HG02943 (cell line): ENCODE measurements at regions not wholly inside any gene's neighbourhood (a gene's known extent, or its start where the extent isn't known, plus 50 kb on each side); places are given as distances from the start of the nearest gene placed in this dataset.
"Not testable (repeated sequence)": the region's sequence is repeated elsewhere in the genome, so short reads cannot be mapped to it uniquely, and the experiment has no call there.

Source experiments
- ATAC-seq: cut with Tn5 transposase; IDR thresholded peaks from one replicate; pipeline ENCODE4 v1.9.1; 2021; ENCODE audit warnings: mild to moderate bottlenecking, low read depth, moderate library complexity; ENCODE audit not compliant: unreplicated experiment

DNA sequence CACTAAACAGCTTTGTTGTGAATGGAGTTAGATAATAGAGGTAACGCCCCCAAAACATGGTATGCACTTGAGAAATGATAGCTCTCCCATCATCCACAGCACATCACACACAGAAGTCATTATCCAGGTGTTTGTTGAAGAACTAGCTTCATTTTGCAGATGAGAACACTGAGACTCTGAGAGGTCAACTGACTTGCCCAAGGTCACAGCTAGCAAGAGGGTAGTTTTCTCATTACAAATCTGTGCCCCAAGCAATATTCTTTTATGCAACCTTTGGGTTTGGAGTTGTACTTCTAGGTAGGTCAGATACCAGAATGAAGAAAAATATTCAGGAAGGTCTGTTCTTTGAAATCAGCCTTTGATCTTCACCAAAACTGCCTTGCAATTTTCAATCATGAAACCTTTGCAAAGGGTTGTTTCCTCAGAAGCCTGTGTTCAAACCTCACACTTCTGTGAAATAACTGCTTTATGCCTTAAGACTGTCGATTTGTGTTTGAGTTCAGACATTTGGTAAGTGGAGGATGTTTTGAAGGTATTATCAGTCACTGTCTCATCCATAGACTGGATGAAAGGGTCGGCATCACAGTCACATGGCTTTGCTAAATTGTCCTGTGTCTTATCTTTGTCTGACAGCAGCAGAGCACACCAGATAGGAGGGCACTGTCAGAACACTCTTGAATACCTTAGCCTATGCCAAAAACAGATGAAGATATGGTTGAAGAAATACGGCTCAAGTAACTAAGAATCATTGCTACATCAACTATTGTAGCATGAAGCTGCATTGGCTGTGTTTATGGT lies 233.2 kb upstream of the BTG1 start:
- no peak for ATAC-seq

DNA sequence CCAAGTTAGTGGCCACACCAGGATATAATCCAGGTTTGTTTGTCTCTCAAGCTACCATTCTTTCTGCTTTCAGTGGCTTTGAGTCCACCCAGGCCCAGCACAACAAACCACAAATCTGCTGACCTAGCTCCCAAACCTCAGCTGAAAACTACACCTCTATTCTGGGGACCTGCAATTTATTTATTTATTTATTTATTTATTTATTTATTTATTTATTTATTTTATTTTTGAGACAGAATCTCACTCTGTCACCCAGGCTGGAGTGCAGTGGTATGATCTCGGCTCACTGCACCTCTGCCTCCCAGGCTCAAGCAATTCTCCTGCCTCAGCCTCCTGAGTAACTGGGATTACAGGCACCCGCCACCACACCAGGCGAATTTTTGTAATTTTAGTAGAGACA lies 229.9 kb upstream of the BTG1 start:
- not testable (repeated sequence) for ATAC-seq

DNA sequence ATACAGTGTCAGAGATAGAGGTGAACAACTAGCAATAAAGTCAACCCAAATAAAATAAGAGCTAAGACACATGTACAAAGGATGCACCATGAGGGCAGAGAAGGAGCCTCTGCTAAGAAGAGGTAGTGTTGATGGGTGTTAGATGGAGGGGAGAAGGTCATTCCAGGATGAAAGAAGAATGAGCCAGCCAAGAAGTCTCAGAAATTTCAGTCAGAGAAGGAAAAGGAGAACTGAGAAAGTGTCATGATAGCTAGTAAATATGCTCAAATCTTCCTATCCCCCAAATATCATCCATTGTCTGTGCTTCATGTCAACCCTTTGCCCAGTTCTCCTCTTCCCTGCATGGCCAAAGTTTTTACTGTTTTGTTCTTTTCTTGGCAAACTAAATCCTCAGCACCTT lies 225.2 kb upstream of the BTG1 start:
- no peak for ATAC-seq

DNA sequence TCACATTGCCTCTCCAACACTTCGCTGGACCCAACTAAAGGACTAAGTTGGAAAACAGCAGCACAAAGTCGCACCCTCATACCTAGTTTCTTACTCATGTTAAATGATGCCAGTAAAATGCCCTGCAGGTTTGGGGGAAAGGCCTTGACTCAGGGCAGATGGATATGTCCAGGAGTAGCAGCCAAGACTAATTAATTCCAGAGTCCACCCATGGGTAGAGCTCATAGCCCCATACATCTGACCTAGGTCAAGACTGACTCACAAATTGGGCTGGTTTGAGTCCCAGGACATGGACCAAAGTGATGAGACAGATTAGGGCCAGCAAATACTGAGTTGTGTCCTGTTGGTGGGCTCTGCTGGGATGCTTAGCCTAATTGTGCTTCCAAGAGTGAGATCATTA lies 224.0 kb upstream of the BTG1 start:
- no peak for ATAC-seq

DNA sequence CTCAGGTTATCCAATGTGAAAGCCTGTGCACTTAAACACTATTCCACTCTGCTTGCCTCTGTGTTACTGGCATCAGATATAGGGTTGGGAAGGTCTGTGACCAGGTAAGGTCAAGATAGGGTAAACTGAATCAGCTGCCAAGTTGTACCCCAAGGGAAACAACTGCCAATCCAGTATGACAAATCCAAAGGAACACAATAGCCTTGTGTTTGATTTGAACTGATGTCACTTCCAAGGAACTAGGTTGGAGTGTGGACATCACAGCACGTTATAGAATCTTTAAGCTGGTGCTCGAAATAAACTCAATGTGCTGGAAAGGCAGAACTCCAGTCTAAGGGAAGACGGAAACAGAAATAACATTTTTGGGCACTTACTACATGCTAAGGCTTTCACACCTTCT lies 223.4 kb upstream of the BTG1 start:
- no peak for ATAC-seq

DNA sequence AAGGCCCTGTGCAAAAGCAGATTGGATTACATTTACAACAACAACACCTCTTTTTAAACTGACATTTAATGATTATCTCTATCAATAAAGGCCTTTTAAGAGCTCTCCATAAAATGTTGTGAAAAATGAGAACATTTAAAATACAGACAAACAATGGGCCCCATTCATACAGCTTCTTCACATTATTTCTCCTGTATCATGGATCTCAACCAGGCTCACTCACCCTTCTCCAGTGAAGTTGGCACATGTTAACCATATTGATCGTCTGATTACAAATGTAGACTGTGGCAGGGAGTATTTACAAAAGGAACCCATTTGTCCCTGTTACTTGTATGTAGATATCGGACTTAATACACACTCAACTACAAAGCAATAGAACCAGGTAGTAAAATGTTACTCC lies 220.2 kb upstream of the BTG1 start:
- ATAC-seq = no peak

DNA sequence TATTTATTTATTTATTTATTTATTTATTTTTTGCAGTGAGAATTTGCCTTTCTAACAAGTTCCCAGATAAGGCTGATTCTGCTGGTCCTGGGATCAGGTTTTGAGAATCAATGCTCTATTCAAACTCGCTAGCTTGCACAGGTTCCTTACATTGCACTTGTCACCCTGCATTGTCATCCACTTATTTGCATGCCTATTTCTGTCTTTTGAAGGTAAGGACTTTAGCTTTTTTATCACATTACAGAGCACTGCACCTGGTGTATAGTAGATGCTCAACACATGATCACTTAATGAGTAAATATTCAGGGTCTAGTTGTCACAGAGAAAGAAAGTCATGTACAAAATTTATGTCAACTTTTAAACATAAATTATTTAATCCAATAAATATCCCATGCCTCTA lies 219.7 kb upstream of the BTG1 start:
- ATAC-seq = no peak

DNA sequence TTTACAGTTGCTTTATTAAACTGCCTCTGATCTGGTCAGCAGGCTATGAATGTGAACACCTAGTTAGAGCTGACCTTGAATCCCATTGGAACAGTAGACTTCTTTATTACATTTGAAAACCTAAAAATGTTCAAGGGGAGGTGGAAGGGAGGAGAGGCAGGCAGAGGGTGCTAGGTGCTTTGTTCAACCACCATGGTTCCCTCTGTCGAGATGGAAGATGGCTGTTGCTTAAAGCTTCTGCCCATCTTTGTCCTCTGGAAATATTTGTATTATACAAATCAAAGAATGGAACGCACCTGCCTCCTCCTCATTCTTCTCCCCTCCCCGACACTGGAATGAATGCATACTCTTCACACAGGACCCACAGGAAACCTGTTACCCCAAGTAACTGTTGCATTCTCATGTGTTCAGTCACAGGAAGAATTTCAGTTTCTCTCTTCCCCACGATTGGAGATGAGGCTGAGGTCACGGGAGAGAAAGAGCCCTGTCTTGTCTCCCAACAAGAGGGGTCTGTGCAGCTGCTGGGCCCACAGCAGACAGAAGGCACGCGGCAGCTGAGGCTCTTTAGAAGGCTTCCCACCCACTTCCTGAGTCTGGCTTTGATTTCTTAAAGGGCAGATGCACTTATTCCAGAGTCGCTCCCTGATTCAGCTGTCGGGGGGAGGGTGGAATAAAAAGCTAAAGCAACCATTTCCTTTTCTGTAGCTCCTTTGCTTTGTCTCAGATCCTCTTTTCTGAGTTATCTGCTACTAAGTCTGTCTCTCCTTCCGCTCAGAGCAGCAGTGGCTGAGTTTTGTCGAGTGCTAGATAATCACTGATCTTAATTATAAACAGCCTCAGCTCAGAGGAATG lies 217.9 kb upstream of the BTG1 start:
- peak; percentile 78 for ATAC-seq

DNA sequence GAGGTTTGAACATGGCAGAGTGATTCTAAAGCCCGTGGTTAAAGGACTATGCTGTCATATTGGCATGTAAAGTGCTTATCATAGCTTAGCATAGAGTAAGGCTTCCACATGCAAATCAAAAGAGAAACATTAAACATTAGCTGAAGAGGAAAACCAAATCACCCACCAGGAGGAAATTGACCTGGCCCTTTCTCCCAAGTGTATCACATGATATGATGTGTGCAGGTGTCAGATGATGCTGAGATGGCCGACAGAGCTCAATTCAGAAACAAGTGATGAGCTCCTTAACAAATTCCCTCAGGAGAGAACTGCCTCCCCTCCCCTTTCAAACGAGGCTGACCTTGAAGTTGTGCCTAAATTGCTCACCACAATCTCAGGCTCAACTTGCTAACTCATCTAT lies 217.1 kb upstream of the BTG1 start:
- peak; percentile 52 for ATAC-seq

DNA sequence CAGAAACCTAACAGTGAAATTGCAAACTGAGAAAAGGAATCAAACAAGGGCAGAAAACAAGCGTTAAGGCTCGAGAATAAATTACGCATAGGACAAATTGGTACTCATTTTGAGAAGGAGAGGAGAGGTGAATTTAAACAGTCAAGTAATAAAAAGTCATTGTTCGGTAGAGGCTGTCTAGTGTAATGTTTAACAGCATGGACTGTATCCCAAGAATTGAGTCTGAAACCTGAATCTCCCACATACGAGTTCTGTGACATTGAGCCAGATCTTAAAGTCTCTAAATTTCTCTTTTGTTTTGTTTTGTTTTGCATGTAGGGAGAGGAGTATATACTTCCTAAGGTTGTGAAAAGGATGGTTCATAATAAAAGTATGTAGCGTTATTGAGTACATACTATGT lies 216.5 kb upstream of the BTG1 start:
- no peak for ATAC-seq

DNA sequence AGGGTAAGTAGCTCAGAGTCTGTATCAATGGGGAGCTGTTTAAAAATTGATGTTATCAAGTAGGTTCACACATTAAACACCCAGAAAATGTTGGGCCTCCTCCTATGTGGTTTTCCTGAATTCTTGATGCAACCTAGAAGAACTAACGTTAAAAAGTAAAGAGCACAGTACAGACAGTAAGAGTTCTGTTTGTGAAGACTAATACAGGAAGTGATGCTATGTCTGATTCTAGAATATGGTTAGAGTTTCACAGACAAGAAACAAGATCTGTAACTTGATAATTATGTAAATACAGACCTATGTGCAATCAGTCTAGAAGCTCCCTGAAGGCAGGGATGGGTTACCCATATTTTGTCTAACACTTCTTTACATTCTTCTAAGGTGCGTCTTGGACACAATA lies 214.9 kb upstream of the BTG1 start:
- no peak for ATAC-seq

DNA sequence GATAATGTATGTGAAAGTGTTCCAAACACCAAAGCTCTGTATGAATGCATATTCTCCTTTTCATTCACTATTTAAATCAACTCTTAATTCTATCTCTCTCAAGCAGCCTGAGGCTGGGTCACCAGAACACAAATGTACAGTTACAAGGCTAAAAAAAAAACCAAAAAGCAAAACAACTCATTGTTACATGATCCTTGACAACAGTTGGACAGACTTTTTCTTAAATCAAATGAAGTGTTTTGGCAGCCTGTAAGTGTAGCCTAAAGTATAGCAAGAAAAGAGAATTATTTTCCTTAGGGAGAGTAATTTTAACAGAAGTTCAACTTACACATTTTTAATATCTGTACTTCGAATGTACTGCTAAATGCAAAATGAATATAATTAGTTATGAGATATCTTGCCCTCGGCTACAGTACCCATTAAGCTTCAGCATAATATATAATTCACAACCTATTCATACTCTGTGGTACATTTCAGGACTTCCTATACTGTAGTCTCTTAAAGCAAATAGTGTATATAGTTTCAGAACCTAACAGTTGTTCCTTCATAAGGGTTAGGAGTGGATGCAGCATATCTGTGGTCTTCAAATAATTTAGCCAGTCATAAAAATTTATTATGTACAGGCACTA lies 214.0 kb upstream of the BTG1 start:
- ATAC-seq = no peak

DNA sequence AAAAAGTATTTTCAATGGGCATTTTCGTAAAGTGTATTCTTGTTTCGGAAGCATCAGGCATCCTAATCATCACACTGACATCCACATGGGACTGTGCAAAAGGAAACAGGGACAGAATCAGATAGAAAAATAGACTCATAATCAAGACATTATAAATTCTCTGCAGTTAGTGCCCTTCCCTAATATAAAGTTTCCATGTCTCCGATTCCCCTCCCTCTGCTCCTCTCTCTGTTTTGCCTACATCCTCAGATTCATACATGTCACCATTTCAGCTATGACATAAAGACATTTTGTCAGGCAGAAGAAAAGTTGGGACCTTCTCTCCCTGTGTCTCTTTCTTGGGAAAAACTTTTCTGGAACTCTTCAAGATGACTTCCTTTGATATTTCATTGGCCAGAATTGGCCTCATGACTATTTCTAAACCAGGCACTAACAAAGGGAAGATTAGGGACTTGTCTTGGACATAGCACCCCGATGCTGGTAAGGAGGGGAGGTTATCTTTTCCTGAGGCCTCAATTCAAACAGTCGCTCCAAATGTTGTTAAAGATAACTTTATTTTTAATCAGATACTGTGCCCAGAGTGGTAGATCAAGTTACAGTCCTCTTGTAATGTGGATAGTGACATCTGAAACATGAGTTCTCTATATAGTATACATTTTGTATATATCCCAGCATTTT lies 212.1 kb upstream of the BTG1 start:
- ATAC-seq = no peak

DNA sequence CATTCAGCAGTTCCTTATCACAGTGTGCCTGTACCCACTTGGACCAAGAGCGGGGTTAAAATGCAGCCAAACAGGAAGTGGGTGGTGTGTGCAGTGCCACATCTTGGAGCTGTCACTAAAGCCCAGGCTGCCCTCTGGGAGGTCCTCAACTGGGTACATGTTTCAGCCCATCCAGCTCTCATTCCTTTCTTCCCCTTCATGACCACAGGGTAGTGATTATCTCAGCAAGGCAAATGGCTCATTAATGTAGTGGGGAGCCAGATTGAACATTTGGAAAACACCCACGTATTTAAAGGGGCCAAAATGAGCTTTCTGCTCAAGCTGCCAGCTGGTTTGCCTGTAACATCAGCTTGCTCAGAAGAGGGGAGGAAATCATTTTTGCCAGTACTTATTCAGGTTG lies 210.8 kb upstream of the BTG1 start:
- ATAC-seq = no peak

DNA sequence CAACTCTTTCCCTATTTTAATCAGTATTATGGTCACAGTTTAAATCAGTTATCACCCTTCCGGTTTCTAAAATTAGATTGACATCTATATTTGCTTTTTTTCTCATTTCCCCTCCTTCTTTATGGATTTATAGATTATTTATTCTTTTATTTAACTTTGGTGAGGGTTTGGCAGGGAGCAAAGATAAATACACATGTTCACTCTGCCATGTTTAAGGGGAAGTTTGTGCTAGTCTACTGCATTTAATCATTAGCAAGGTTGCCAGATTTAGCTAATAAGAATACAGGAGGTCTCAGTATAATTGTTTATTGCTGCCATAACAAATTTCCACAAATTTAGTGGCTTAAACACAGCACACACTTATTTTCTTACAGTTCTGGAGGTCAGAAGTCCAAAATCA lies 204.0 kb upstream of the BTG1 start:
- no peak for ATAC-seq

DNA sequence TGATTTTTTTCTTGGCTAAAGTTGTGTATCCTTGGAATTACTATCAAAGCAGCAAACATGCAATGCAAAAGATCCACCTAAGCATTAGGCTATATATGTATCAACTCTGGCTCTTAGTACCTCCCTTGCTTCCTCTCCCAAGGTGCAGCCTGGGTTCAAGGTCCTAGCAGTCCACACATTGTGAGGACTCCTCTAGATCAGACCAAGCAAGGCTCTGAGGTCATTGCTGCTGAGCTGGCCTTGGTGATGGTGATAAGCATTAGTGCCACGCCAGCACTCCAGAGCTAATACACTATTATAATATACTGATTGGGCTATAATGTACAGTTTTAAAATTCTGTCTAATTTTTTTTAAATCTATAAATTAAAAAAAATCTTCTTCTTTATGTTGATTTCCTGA lies 196.9 kb upstream of the BTG1 start:
- no peak for ATAC-seq

DNA sequence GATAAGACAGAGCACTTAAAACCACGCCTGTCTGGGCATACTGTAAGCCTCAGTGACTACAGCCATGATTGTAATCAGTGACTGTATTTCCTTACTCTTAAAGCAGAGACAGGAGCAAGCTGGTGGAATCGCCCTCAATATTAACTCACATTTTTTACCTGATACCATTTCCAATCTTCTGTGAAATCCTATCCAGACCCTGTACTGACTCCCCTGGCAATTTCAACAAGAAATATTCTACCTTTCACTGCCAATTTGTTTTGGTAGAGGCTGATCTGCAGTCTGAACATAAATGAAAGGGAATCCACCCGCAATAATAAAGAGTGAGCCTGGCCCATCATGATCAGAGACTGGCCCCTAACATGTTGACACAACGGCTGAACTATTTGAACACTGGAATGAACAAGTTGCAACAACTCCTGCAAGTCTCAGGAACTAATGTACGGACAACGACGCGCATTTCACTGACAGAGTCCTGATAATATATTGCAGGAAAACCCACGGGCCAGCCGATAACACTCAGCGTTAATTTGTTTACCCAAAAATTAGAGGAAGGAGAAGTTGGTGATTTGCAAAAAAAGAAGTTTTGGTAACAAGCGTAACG lies 195.5 kb upstream of the BTG1 start:
- ATAC-seq = peak; percentile 69

DNA sequence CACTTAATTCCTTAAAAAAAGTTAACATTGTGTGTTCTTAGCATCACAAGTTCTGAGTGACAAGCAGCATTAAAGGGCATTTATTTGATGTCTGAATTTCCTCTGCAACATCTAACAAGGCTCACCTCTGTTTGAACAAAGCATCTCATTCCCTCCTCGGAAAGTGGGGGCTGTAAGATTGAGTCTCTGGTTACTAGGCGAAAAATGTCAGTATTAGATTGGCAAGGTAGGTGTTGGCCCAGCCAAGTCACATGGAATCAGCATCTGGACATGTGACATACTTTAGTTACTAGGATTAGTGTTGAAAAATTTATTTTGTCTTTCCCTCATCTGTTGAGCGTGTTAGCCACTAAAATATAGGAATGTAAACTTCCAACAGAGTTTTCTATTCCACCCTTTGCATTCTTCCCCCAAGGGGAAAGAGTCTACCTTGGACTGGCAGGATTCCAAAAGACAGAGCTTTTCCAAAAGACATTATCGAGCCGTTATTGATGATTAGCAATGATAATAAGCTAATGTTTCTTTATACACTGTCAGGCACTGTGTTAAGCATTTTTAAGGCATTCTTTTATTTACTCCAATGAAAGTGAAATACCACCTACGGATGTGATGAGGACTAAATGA lies 194.9 kb upstream of the BTG1 start:
- no peak for ATAC-seq

DNA sequence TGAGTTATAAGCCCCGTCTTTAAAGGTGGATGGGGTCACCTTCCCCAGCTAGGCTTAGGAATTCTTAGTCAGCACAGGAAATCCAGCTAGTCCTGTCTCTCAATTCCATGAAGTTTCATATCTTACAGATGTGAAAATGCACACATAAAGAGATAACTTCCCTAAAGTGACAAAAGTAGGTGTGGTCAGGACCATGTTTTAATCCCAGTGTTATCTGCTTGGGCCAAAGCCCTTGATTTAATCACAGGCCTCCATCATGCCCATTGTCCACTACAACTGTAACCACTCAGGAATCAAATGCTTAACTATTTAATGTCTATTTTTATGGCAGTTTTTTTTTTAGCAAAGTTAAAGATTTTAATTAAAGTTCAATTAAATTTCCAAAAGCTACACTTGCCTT lies 194.4 kb upstream of the BTG1 start:
- ATAC-seq = no peak

DNA sequence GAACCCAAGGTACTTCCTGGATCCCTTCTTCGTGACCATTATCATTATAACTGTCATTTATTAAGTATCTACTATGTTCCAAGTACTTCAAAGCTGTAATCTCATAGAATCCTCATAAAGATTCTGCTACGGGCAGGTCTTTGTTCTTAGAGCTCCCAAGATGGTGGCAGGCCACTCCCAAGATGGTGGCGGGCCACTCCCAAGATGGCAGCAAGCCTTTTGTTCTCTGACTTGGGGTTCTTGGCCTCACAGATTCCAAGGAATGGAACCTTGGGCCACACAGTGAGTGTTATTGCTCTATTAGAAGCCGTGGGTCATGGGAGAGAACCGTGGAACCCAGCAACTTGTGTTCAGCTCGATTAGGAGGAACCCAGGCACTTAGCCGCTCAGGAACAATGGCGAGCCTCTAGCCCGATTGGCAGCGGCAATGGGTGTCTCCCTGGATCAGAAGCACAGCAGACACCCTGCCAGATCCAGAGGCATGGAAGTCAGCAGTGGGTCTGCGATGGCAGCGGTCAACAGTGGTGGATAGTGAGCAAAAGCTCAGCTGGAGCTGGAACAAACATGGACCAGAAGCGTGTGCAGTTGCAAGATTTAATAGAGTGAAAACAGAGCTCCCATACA lies 193.7 kb upstream of the BTG1 start:
- no peak for ATAC-seq
